ENCODE measurements at regions not wholly inside any gene's neighbourhood (a gene's known extent, or its start where the extent isn't known, plus 50 kb on each side); places are given as distances from the start of the nearest gene placed in this dataset.

DNA sequence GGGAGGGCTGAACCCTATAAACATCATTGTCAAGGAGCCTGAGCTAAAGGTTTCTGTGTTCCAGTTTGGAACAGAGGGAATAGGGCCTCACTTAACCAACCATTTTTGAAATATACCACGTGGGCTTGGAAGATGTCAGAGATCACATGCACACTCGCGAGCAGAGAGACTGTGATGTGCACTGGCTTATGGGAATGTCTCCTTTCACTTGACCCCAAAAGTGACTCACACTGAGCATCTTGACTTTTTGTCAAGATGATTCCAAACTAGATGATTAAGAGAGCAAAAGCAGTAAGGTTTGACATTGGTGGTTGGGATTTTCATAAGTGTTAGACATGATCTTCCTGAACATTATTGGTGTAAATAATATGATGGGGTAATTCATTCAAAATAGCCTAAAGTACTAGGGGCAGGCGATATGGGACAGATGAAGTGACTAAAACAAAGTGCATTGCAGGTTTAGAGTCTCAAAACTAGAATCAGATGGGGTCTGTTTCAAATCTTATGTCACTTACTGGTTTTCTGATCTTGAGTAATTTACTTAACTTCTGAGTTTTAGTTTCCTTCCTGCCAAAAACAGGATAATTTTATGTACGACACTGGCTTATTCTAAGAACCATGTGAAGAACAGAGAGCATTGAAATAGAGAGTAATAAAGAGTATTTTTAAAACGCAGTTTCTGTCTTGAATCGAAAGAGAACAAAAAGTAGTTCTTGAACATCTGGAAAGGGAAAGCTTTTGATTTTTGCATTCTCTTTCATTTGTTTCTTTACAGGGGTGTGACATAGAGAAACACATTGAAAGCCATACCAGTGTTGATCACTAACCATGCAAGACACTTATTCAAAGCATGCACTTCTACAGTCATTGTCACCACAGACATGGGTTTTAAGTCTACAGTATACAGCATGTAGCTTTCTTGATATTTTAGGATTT is 383.0 kb downstream of the DIRAS2 start:
- no peaks in the 10 kb centered on the region for H3K36me3 ChIP-seq (replicated peaks; ENCODE audit: insufficient read depth, low read depth)
- H3K79me2 ChIP-seq = no peaks in the 10 kb centered on the region
- no peaks in the 10 kb centered on the region for H3K27me3 ChIP-seq
- WGBS (ENCODE audit: low lambda C conversion rate, missing lambda C conversion rate) = 79% methylated on average over 7 of the region's 7 CpGs
- H3K9me3 ChIP-seq (ENCODE audit: low read depth) = peaks cover 3% of the 10 kb centered on the region
- H3K4me1 ChIP-seq (ENCODE audit: insufficient read depth) = no peaks in the 10 kb centered on the region
- DNase-seq (ENCODE audit: low spot score) = no peak
- no peak overlapping the region for H3K27ac ChIP-seq
- H3K4me3 ChIP-seq = no peak overlapping the region
- H4K20me1 ChIP-seq (ENCODE audit: insufficient read depth, poor library complexity, severe bottlenecking) = no peaks in the 10 kb centered on the region
- no peak overlapping the region for H2AFZ ChIP-seq
- H3K4me2 ChIP-seq = no peak overlapping the region
- H3K9me2 ChIP-seq (replicated peaks; ENCODE audit: insufficient read depth) = no peaks in the 10 kb centered on the region
- TF ChIP-seq EZH2 (IDR thresholded peaks at IDR 0.05; ENCODE audit: borderline replicate concordance) = no peak
- TF ChIP-seq, protein P1, sequence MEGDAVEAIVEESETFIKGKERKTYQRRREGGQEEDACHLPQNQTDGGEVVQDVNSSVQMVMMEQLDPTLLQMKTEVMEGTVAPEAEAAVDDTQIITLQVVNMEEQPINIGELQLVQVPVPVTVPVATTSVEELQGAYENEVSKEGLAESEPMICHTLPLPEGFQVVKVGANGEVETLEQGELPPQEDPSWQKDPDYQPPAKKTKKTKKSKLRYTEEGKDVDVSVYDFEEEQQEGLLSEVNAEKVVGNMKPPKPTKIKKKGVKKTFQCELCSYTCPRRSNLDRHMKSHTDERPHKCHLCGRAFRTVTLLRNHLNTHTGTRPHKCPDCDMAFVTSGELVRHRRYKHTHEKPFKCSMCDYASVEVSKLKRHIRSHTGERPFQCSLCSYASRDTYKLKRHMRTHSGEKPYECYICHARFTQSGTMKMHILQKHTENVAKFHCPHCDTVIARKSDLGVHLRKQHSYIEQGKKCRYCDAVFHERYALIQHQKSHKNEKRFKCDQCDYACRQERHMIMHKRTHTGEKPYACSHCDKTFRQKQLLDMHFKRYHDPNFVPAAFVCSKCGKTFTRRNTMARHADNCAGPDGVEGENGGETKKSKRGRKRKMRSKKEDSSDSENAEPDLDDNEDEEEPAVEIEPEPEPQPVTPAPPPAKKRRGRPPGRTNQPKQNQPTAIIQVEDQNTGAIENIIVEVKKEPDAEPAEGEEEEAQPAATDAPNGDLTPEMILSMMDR (IDR thresholded peaks at IDR 0.05; ENCODE audit: poor library complexity) = no peak
- TF ChIP-seq EZH2phosphoT487 (IDR thresholded peaks at IDR 0.05; ENCODE audit: low read depth, severe bottlenecking, unreplicated experiment) = no peak

DNA sequence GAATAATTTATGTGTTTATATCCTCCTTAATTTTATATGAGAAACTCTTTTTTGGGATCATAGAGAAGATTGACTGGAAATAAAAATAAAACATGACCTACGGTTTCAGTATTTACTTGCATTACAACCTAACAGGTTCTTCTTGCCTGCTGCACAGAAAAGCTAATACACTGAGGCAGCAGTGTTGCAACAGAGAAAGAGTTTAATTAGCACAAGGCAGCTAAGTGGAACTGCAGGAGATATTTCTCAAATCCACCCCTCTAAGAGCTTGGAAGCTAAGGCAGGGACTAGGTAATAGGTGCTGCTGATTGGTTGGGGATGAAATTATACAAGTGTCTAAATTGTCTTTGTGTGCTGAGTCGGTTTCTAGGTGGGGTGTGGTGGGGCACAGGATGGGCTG is 380.9 kb downstream of the DIRAS2 start:
- no peaks in the 10 kb centered on the region for H4K20me1 ChIP-seq (ENCODE audit: insufficient read depth, poor library complexity, severe bottlenecking)
- H3K4me2 ChIP-seq = no peak overlapping the region
- H3K9me3 ChIP-seq (ENCODE audit: low read depth) = peaks cover 3% of the 10 kb centered on the region
- H2AFZ ChIP-seq = no peak overlapping the region
- no peaks in the 10 kb centered on the region for H3K27me3 ChIP-seq
- DNase-seq (ENCODE audit: low spot score) = no peak
- no peaks in the 10 kb centered on the region for H3K9me2 ChIP-seq (replicated peaks; ENCODE audit: insufficient read depth)
- H3K79me2 ChIP-seq = no peaks in the 10 kb centered on the region
- no peak overlapping the region for H3K27ac ChIP-seq
- no peaks in the 10 kb centered on the region for H3K36me3 ChIP-seq (replicated peaks; ENCODE audit: insufficient read depth, low read depth)
- WGBS (ENCODE audit: low lambda C conversion rate, missing lambda C conversion rate) = 88% methylated on average over 2 of the region's 2 CpGs
- H3K4me1 ChIP-seq (ENCODE audit: insufficient read depth) = no peaks in the 10 kb centered on the region
- TF ChIP-seq EZH2 (IDR thresholded peaks at IDR 0.05; ENCODE audit: borderline replicate concordance) (no peak), EZH2phosphoT487 (IDR thresholded peaks at IDR 0.05; ENCODE audit: low read depth, severe bottlenecking, unreplicated experiment) (no peak)
- TF ChIP-seq, protein P1 (IDR thresholded peaks at IDR 0.05; ENCODE audit: poor library complexity) = no peak
- no peak overlapping the region for H3K4me3 ChIP-seq

DNA sequence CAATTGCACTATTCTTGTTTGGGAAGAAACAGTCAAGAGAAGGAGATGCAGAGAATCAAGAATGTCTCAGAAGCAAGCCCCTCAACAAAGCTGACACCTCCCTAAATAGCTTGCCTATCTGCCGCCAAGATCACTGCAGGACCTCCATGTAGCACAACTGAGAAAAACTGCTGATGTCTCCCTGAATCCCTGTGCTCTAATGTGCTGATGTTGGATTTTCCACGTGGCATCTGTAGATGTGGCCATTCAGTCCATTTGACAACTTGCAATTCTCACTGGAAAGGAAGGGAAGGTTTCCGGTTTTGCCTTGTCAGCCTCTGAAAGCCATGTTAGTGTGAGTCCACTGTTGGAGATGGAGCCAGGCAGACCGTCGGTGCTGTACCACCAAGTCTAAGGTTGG is 374.0 kb downstream of the DIRAS2 start:
- no peaks in the 10 kb centered on the region for H3K36me3 ChIP-seq (replicated peaks; ENCODE audit: insufficient read depth, low read depth)
- H3K4me2 ChIP-seq = no peak overlapping the region
- no peak overlapping the region for H2AFZ ChIP-seq
- H3K9me2 ChIP-seq (replicated peaks; ENCODE audit: insufficient read depth) = no peaks in the 10 kb centered on the region
- TF ChIP-seq, protein P1 (IDR thresholded peaks at IDR 0.05; ENCODE audit: poor library complexity) = no peak
- no peak for TF ChIP-seq EZH2phosphoT487 (IDR thresholded peaks at IDR 0.05; ENCODE audit: low read depth, severe bottlenecking, unreplicated experiment)
- H3K9me3 ChIP-seq (ENCODE audit: low read depth) = no peaks in the 10 kb centered on the region
- no peaks in the 10 kb centered on the region for H3K4me1 ChIP-seq (ENCODE audit: insufficient read depth)
- H3K4me3 ChIP-seq = no peak overlapping the region
- H3K79me2 ChIP-seq = no peaks in the 10 kb centered on the region
- no peaks in the 10 kb centered on the region for H4K20me1 ChIP-seq (ENCODE audit: insufficient read depth, poor library complexity, severe bottlenecking)
- WGBS (ENCODE audit: low lambda C conversion rate, missing lambda C conversion rate) = 91% methylated on average over 5 of the region's 5 CpGs
- no peak overlapping the region for H3K27ac ChIP-seq
- DNase-seq (ENCODE audit: low spot score) = no peak
- H3K27me3 ChIP-seq = no peaks in the 10 kb centered on the region

Data from hepatocyte (in vitro differentiated cells).